ENCODE measurements at regions not wholly inside any gene's neighbourhood (a gene's known extent, or its start where the extent isn't known, plus 50 kb on each side); places are given as distances from the start of the nearest gene placed in this dataset.
"Not testable (repeated sequence)": the region's sequence is repeated elsewhere in the genome, so short reads cannot be mapped to it uniquely, and the experiment has no call there.

DNA sequence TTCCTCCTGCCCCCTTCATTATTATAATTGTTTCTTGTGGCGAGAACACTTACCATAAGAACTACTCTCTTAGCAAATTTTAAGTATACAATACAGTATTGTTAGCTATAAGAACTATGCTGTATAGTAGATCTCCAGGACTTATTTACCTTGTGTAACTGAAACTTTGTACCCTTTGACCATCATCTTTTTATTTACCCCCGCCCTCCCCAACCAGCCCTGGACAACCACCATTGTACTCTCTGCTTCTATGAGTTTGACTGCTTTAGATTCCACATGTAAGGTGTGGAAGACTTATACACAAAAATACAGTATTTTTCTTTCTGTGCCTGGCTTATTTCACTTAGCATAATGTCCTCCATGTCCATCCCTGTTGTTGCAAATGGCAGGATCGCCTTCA, 161.1 kb downstream of the PHF8 start:
- no peak overlapping the region for H3K4me3 ChIP-seq (ENCODE audit: low read depth, low read length)
- TF ChIP-seq, protein P1, sequence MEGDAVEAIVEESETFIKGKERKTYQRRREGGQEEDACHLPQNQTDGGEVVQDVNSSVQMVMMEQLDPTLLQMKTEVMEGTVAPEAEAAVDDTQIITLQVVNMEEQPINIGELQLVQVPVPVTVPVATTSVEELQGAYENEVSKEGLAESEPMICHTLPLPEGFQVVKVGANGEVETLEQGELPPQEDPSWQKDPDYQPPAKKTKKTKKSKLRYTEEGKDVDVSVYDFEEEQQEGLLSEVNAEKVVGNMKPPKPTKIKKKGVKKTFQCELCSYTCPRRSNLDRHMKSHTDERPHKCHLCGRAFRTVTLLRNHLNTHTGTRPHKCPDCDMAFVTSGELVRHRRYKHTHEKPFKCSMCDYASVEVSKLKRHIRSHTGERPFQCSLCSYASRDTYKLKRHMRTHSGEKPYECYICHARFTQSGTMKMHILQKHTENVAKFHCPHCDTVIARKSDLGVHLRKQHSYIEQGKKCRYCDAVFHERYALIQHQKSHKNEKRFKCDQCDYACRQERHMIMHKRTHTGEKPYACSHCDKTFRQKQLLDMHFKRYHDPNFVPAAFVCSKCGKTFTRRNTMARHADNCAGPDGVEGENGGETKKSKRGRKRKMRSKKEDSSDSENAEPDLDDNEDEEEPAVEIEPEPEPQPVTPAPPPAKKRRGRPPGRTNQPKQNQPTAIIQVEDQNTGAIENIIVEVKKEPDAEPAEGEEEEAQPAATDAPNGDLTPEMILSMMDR (IDR thresholded peaks at IDR 0.05; ENCODE audit: low read depth, low read length), result no peak

DNA sequence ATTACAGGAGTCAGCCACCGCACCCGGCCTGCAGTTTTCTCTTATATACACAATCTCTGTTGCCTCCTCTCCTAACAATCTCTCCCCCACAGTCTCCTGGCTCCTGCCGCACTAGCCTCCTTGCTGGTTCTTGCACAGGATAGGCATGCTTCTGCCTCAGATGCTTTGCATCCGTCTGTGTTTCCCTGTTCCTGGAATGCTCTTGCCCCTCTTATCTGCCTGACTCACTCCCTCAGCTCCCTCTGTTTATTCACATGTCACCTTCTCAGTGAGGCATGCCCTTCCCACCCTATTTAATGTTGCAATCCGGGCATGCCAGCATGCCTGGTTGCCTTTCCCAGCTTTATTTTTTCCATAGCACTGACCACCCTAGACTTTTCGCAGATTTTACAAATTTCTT, 161.9 kb downstream of the PHF8 start:
- TF ChIP-seq, protein P1 (IDR thresholded peaks at IDR 0.05; ENCODE audit: low read depth, low read length), result no peak

DNA sequence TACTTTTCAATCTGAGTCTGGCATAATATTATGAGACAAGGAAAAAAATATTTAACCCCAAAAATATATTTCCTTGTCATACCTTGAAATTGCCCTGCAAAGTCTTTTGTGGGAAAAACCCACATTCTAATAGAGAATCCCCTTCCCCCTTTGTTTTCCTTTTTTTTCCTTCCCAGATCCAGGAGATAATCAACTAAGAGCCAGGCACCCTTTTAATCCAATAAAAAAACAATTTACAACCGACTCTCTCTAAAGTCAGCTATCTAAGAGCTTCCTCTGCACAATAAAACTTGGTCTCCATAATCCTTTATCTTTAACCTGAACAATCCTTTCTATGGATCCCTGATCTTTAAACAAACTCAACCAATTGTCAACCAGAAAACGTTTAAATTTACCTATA, 163.5 kb downstream of the PHF8 start:
- not testable (repeated sequence) for H3K4me3 ChIP-seq (ENCODE audit: low read depth, low read length)

More for the DNA sequence above, 161.9 kb downstream of the PHF8 start:
- no peak overlapping the region for H3K4me3 ChIP-seq (ENCODE audit: low read depth, low read length)

DNA sequence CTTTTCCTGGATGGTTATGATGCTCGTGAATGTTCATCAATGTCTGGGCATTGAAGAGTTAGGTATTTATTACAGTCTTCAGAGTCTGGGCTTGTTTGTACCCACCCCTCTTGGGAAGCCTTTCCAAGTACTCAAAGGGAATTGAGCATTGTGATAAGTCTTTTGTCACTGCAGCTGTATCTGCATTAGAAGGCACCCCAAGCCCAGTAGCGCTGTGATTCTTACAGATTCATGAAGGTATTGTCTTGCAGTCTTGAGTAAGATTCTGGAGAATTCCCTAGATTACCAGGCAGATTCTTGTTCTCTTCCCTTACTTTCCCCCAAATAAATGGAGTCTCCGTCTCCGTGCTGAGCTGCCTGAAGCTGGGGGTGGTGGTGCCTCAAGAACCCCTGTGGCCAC, 173.4 kb upstream of the HUWE1 start:
- H3K4me3 ChIP-seq (ENCODE audit: low read depth, low read length), result no peak overlapping the region

DNA sequence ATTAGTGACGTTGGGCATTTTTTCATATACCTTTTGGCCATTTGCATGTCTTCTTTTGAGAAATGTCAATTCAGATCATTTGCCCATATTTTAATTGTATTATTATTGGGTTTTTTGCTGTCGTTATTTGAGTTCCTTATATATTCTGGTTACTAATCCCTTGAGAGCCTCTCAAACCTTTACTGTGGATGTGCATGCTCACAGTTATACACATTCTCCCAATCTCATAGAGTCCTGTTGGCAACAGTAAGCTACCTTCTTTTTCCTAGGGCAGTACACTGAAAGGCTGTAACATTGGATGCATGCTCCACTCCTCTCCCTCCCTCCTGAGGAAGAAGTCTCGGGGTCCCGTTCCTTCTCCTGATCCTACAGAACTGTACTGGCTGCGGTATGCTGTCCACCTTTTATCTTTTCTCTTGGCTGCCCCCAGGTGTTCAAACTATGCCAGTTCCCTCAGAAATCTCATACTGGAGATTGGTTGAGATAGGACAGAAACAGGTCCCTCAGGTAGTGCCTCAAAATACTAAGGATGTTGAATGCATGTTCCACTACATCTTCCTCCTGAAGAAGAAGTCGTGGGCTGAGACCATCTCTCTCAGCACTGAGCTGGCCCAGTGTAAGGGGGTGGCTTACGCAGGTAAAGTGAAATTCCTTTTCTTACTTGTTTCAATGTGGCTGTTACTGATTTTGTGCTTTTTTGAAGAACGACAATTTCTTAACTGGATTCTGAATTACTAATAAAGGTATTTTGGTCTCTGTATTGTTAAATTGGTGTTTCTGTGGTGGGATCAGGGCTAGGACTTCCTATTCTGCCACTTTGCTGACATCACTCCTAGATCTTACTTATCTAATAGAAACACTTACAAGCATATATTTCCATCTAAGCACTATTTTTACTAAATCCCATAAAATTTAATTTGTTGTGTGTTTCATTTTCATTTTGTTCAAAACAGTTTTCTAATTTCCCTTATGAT, 145.4 kb upstream of the HUWE1 start:
- H3K4me3 ChIP-seq (ENCODE audit: low read depth, low read length), result no peak overlapping the region
- TF ChIP-seq, protein P1 (IDR thresholded peaks at IDR 0.05; ENCODE audit: low read depth, low read length), result 0 out of 2 replicates have a peak, but pooled peaks have one; percentile 13

More for the DNA sequence above, 173.4 kb upstream of the HUWE1 start:
- TF ChIP-seq, protein P1 (IDR thresholded peaks at IDR 0.05; ENCODE audit: low read depth, low read length), result no peak

DNA sequence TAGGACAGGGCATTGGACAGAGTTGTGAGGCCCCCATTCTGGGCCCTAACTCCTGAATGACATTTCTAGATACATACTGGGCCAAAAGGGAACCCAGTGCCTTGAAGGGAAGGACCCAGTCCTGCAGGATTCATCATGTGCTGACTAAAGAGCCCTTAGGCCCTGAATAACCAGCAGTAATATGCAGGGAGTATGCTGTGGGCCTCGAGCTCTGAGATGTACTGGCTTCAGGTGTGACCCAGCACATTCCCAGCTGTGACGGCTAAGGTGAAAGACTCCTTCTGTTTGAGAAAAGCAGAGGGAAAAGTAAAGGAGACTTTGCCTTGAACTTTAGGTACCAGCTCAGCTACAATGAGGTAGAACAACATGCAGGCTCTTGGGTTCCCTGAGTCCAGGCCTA, 138.2 kb upstream of the HUWE1 start:
- H3K4me3 ChIP-seq (ENCODE audit: low read depth, low read length), result no peak overlapping the region
- TF ChIP-seq, protein P1 (IDR thresholded peaks at IDR 0.05; ENCODE audit: low read depth, low read length), result no peak

DNA sequence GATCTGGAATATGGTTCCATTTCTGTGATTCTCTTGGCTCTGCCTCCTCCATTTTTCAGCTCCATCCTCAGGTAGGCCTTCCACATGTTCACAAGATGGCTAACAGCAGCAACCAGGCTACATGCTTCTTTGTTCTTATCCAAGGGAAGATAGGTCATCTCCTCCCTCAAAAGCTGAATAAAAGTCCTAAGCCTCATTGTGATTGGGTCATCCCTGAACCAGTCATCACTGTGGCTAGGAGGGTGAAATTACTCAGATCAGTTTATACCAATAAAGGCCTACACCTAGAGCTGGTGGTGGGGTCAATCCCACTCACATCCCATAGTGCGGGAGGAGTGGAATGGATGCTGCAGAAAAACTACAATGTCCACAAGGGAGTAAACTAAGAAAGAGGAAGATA, 131.6 kb upstream of the HUWE1 start:
- not testable (repeated sequence) for H3K4me3 ChIP-seq (ENCODE audit: low read depth, low read length)

DNA sequence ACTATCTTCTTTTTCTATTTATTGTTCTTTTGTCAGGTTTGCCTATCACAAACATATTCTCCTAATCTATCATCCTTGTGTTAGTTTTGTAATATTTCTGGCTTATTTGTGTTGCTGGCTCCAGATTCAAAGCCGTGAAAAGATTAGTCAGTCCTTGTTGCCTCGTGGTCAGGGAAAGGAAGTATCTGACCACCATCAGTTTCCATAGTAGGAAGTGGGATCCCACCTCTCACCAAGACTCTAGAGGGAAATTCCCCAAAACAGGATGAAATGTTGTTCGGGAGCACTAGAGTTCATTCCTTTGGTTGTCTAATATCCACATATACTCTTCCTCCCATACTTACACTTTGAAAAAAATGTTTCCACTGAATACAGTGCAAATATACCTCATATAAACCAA, 131.0 kb upstream of the HUWE1 start:
- H3K4me3 ChIP-seq (ENCODE audit: low read depth, low read length), result no peak overlapping the region
- TF ChIP-seq, protein P1 (IDR thresholded peaks at IDR 0.05; ENCODE audit: low read depth, low read length), result no peak

All from WI38 (cell line).